Cardiac septum (tissue), 1 donor: ENCODE measurements at regions not wholly inside any gene's neighbourhood (a gene's known extent, or its start where the extent isn't known, plus 50 kb on each side); places are given as distances from the start of the nearest gene placed in this dataset.

Source experiments
- DNase-seq: peaks from one replicate; pipeline ENCODE4 v3.0.0-alpha.2; 2020; ENCODE audit warnings: low spot score
- intact Hi-C: fragments of 100-400 bp; cut with DNase I; formaldehyde crosslinking; loops from one replicate; pipeline ENCODE4 v1.14.0; 2022
- donor health status: DM: no; HTN: no; CAD: no.

DNA sequence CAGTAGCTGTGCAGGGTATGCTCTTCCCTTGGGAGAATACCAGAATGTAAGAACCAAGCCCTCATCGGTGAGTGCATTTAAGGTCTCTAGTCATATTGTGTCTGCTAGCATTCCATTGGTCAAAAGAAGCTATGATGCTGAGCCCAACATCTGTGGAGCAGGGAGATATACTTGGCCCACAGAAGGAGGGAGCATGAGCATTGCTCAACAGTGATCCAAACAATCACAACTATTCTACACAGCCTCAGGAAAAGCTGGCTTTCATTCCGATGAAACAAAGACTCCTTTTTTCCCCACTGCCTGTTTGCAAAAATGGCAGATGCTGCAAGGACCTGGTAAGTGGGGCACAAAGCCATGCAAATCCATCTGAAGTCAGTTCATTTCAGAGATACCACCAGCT, 80.6 kb upstream of the DHX15 start:
- no peak for DNase-seq
- intact Hi-C loops: no loop called here

DNA sequence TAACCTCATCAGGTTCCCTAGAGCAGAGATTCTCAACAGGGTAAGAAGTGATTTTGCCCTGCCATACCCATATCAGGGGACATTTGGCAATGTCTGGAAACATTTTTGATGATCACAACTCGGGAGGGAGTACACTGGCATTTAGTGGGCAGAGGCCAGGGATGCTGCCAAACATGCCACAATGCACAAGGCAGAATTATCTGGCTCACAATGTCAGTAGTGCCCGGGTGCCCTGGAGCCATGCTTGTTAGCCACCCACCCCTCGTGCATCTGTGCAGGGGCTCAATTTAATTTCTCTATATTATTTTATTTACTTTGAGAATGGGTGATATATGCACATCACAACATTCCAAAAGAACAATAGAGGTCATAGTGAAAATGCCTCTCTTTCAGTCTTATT, 82.0 kb upstream of the DHX15 start:
- intact Hi-C loops: no loop called here
- no peak for DNase-seq

GRCh38 chr4:24666816-24667477, 82.6 kb upstream of the DHX15 start:
- intact Hi-C loops: no loop called here
- no peak for DNase-seq

- intact Hi-C loops: no loop called here
- DNase-seq: no peak
Observed at GRCh38 chr4:24668956-24669355, 84.6 kb upstream of the DHX15 start.

DNA sequence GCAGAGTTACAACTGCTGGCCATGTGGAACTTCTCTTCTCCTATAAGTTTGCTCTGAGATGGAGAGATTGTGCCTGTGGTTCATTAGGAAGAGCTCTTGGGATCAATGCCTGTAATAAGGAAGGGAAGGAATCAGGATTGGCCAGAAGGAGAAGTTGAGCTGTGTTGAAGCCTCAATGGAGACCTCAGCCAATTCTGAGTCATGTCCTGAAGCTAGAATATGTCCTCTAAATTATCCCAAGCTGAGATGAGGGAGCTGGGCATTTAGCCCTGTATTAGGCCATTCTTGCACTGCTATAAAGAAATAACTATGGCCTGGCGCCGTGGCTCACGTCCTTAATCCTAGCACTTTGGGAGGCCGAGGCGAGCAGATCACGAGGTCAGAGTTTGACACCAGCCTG, 85.4 kb upstream of the DHX15 start:
- intact Hi-C loops: no loop called here
- no peak for DNase-seq

GRCh38 chr4:24671849-24672248, 87.5 kb upstream of the DHX15 start:
- intact Hi-C loops: no loop called here
- no peak for DNase-seq

DNA sequence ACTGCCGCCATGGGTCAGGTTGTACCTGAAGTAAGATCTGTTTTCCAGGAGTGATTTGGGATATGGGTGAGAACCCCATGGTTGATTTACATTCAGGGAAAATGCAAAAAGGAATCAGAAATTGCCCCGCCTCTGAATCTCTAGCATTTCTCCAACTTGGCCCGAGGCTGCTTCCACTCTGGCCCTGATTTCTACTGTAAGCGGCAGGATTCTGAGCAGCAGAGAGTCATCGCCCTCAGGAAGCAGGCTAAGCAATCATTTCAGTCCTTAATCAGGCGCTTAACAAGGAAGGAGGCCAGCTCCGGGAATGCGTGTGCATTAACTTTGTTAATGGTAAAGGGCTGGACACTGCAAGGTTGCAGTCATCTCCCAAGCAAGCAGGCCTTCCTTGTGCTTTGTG, 88.5 kb upstream of the DHX15 start:
- no peak for DNase-seq
- intact Hi-C loops: no loop called here

DNA sequence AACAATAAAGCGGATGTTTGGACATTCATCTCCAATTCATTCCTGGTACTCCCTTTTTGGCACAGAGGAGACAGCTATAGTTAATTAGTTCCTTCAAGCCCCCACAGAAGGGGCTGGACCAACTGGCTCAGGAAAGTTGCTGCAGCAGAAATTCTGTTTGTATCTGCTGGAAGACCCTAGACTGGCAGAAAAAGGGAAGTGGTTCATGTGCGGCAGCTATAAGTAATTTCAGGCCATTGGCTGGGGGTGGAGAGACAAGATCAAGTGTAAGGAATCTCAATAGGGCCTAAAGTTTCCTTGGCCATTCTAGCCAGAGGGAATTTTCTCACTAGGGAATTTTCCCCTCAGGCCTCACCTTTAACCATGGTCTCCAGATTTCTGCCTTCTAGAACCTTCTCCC, 89.9 kb upstream of the DHX15 start:
- DNase-seq: no peak
- intact Hi-C loops: no loop called here

- intact Hi-C loops: no loop called here
- DNase-seq: no peak
Observed at GRCh38 chr4:24675721-24676389, 91.5 kb upstream of the DHX15 start.

- DNase-seq: no peak
- intact Hi-C loops: no loop called here
Observed at GRCh38 chr4:24677909-24678308, 93.6 kb upstream of the DHX15 start.

DNA sequence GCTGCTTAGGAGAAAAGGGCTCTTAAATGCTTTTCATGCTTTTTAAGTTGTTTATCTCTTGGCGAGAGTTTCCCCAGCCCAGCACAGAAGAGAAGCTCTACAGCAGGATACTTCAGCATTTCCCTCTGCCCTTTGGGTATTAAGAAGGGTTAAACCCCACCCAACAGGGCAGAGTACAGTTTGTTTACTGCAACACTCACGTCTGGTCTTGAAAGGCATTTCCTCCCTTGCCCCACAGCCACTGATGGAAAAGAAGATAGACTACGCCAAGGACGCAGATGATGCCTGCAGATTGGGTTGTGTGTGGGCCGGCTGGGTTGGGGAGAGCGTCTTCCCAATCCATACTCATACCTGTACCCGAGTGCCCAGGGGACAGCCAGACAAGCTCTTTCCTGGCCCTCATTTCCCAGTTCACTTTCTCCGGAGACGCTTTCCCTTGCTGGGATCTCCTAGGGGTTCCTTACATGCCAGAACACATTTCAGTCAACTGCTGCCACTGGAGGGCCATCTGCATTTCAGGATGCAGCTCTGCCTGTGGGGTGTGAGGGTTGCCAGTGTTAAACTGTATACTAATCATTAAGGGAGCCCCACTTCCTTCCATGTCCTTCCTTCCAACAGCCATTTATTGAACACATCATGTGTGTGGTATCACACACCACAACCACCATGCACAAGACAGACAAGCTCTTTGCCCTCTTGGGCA, 96.5 kb upstream of the DHX15 start:
- intact Hi-C loops: no loop called here

DNA sequence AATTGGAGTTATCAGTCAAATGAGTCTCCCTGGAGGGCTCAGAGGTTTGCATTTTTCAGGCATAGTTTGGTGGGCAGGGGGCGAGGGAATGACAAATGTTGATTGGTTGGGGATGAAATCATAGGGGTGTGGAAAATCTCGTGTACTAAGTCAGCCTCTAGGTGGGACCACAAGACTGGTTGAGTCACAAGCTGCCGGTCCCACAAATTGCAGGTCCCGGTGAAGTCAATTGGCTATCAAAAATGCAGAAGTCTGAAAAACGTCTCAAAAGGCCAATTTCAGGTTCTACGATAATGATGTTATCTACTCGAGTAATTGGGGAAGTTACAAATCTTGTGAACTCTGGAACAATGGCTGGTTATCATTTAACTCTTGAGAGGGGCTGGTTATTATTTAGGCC, 98.8 kb upstream of the DHX15 start:
- intact Hi-C loops: no loop called here
- no peak for DNase-seq

More for the DNA sequence above, 96.5 kb upstream of the DHX15 start:
- DNase-seq: no peak

DNA sequence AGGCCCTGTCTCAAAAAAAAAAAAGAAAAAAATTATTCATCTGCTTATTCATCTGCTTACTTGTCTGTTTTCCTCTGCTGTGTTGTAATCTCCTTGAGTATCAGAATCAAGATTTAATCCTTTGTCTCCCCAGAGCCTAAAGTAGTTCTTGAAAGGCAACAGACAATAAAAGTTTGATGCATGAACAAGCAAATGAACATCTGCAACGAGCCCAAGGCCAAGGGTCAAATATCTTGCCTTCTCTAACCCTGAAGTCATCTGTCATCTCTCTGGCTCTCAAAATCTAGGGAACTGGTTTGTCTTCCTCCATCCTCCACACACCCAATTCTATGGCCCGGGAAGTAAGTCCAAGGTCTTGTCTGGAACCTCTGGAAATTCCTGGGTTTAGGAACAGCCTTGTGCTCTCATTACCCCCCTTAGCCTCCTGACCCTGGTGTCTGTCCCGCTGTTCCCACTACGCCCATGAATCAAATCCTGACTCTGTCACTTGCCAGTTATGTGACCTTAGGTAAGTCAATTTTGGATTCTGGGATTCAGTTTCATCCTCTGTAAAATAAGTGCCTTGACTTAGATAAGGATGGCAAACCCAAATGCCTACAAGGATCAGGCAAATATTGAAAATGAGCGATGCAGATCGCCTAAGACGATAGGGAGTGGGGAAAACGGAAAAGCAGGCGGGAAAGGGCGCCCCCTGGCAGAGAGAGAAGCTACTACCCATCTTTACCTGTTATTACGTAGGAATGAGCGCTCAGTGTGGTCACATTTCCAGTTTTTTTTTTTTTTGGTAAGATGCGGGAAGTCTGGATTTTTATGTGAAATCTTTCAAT, 102.7 kb upstream of the DHX15 start:
- intact Hi-C loops: loop anchor here (5.0 kb wide), 1 partner anchor 200 kb away; no protein-coding TSS in a partner anchor
- DNase-seq: no peak

DNA sequence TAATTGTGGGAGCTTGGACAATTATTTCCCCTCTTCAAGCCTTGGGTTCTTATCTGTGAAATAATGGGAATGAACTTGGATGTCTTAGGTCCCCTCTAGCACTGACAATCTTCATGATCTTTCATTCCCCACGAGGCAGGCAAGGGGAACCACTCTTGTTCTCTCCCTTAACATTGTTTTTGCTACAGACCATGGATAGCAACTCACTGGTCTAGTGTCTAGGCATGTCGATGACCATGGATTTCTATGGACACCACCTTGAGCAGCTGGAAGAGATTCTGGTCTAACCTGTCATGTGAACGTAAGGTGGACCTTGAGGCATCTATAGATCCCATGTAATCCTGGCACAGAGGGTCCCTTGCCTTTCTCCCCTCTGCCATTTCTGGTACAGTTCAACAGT, 104.1 kb upstream of the DHX15 start:
- intact Hi-C loops: loop anchor here (5.0 kb wide), 1 partner anchor 201 kb away; no protein-coding TSS in a partner anchor
- no peak for DNase-seq

GRCh38 chr4:24689212-24689611, 104.9 kb upstream of the DHX15 start:
- intact Hi-C loops: loop anchor here (5.0 kb wide), 1 partner anchor 202 kb away; no protein-coding TSS in a partner anchor
- DNase-seq: no peak

DNA sequence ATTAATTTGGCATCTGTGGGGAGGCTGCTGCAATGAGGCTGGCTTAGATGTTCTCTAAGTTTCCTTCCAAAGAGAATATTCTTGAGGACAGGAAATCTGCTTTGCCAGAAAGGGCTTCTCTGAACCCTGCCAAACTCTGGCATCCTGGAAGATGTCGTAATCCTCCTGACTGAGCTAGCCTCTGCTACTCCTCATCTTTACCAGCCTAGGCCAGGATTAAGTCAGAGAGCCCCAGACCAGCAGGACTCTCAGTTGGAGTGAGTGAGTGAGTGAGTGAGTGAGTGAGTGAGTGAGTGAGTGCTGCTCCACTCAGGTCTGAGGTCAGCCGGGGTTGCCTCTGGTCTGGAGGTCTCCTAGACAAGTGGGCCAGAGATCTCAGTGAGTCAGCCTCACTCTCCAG, 104.9 kb upstream of the SOD3 start:
- no peak for DNase-seq
- intact Hi-C loops: no loop called here

- no peak for DNase-seq
- intact Hi-C loops: no loop called here
Observed at GRCh38 chr4:24693636-24694035, 101.7 kb upstream of the SOD3 start.

DNA sequence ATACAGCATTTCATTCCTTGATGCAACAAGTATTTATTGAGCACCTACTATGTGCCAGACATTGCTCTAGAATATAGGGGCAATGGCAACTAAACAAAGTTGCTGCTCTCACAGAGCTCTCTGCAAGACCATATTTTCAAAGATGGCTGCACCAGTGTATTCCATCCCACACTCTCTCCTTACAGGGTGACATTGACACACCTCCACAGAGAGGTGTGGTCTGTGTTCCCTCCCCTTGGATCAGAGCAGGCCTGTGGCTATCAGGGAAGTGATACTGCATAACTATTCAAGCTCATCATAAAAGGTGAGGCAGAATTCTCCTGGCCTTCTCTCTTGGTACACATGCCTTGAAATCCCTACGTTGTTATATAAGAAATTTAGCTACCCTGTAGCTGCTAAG, 95.3 kb upstream of the SOD3 start:
- DNase-seq: no peak
- intact Hi-C loops: no loop called here

DNA sequence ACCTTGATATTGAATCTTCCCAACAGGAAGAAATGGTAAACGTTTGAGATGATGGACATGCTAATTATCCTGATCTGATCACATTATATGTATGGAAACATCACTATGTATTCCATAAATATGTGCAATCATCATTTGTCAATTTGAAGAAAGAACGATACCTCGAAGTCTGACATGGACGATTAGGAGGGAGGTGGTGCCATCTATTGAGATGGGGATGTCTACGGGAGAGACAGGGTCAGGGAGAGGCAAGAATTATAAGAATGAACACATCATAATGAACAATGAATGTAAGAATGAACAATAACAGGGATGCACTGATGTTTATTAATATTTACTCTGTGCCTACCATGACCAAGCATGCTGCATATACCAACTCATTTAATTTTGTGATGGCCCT, 93.7 kb upstream of the SOD3 start:
- DNase-seq: no peak
- intact Hi-C loops: no loop called here

GRCh38 chr4:24702281-24702680, 93.1 kb upstream of the SOD3 start:
- intact Hi-C loops: no loop called here
- DNase-seq: no peak
